ENCODE measurements at regions not wholly inside any gene's neighbourhood (a gene's known extent, or its start where the extent isn't known, plus 50 kb on each side); places are given as distances from the start of the nearest gene placed in this dataset.

GRCh38 chr6:44564906-44565524, 177.5 kb downstream of the CDC5L start:
- H2BK5ac ChIP-seq (ENCODE audit: insufficient read length, low read length) = no peak overlapping the region
- no peak overlapping the region for H3K4me2 ChIP-seq (ENCODE audit: insufficient read depth, insufficient read length, low read length)
- no peak overlapping the region for H4K8ac ChIP-seq (replicated peaks; ENCODE audit: insufficient read length, low read depth, low read length)
- Mint-ChIP-seq H3K27ac (no peak overlapping the region), H3K4me3 (no peak overlapping the region), H3K27me3 (ENCODE audit: low read depth) (peaks cover 6% of the 10 kb centered on the region), H3K9me3 (no peaks in the 10 kb centered on the region), H3K36me3 (ENCODE audit: insufficient read depth in 1 of 3, low read depth in 3 of 3) (no peaks in the 10 kb centered on the region), H3K4me1 (peaks cover 20 to 28% of the 10 kb centered on the region in 2 experiments)
- H3K27me3 ChIP-seq (ENCODE audit: insufficient read depth, low read length) = no peaks in the 10 kb centered on the region
- DNase-seq = no peak
- no peak overlapping the region for H4K5ac ChIP-seq (ENCODE audit: insufficient read length, low read depth, low read length)
- no peak overlapping the region for H4K91ac ChIP-seq (ENCODE audit: insufficient read length, low read depth, low read length)
- no peaks in the 10 kb centered on the region for H3K79me1 ChIP-seq (ENCODE audit: insufficient read depth, low read depth, low read length, poor library complexity, severe bottlenecking)
- H2BK120ac ChIP-seq (ENCODE audit: low read depth, low read length, poor library complexity, severe bottlenecking) = no peak overlapping the region
- no CpG with 5 or more reads among the region's 6 CpGs for WGBS (ENCODE audit: extremely low coverage, insufficient read length, low lambda C conversion rate)
- no peak overlapping the region for H3K18ac ChIP-seq (ENCODE audit: insufficient read length, low read depth, low read length)
- H3K23me2 ChIP-seq (ENCODE audit: insufficient read length, low read depth, low read length, poor library complexity, severe bottlenecking) = no peaks in the 10 kb centered on the region
- H2BK20ac ChIP-seq (ENCODE audit: low read depth, low read length, poor library complexity, severe bottlenecking) = no peak overlapping the region
- H2AK5ac ChIP-seq (ENCODE audit: insufficient read length, low read length) = no peak overlapping the region
- H3K4me1 ChIP-seq (ENCODE audit: insufficient read depth, low read length) = no peaks in the 10 kb centered on the region
- no peak overlapping the region for H3K14ac ChIP-seq (ENCODE audit: insufficient read depth, low read length)
- H3K27ac ChIP-seq (ENCODE audit: insufficient read length, low read depth, low read length) = no peak overlapping the region
- no peaks in the 10 kb centered on the region for H3K9me3 ChIP-seq (ENCODE audit: control insufficient read depth, low read depth, low read length)
- H3K4ac ChIP-seq (ENCODE audit: low read depth, low read length) = no peak overlapping the region
- no peak overlapping the region for H3K9ac ChIP-seq (ENCODE audit: extremely low read depth, insufficient read length, low read length)
- H2BK12ac ChIP-seq (ENCODE audit: insufficient read length, low read depth, low read length) = no peak overlapping the region
- H2BK15ac ChIP-seq (ENCODE audit: low read depth, low read length) = no peak overlapping the region
- H3K56ac ChIP-seq (ENCODE audit: insufficient read length, low read depth, low read length) = no peak overlapping the region
- no peak for TF ChIP-seq CTCF (conservative IDR thresholded peaks at IDR 0.05)
- no peaks in the 10 kb centered on the region for H4K20me1 ChIP-seq (ENCODE audit: control insufficient read depth, insufficient read depth, insufficient read length)
- no peak overlapping the region for H3K23ac ChIP-seq (ENCODE audit: insufficient read length, low read depth, low read length)
- no peak overlapping the region for H2AFZ ChIP-seq (ENCODE audit: low read length)
- H3T11ph ChIP-seq (ENCODE audit: low read length) = no peak overlapping the region
- H3K79me2 ChIP-seq (ENCODE audit: insufficient read depth, low read length) = no peaks in the 10 kb centered on the region

Measured in H9 (cell line).